ENCODE measurements at regions not wholly inside any gene's neighbourhood (a gene's known extent, or its start where the extent isn't known, plus 50 kb on each side); places are given as distances from the start of the nearest gene placed in this dataset.
A peak's percentile ranks its signal among the peaks of the same experiment; 100 is the strongest.

GRCh38 chr7:87007038-87007437, 52.4 kb downstream of the ELAPOR2 start:
- H3K27ac ChIP-seq = no peak overlapping the region
- no peak for TF ChIP-seq CTCF (conservative IDR thresholded peaks at IDR 0.05; ENCODE audit: low read depth)
- ChIA-PET POLR2A (ENCODE audit: low non-redundant PET) (no interaction called here), CTCF (no interaction called here)
- no peak for DNase-seq (ENCODE audit: low spot score)

GRCh38 chr7:87004956-87005355, 54.5 kb downstream of the ELAPOR2 start:
- ChIA-PET CTCF (no interaction called here), POLR2A (ENCODE audit: low non-redundant PET) (no interaction called here)
- no peak for DNase-seq (ENCODE audit: low spot score)
- no peak overlapping the region for H3K27ac ChIP-seq
- no peak for TF ChIP-seq CTCF (conservative IDR thresholded peaks at IDR 0.05; ENCODE audit: low read depth)

- POLR2A ChIA-PET (ENCODE audit: low non-redundant PET) = no interaction called here
- DNase-seq (ENCODE audit: low spot score) = no peak
- no peak for TF ChIP-seq CTCF (conservative IDR thresholded peaks at IDR 0.05; ENCODE audit: low read depth)
- CTCF ChIA-PET = no interaction called here
- H3K27ac ChIP-seq = no peak overlapping the region
Observed at GRCh38 chr7:87003872-87004798, 55.3 kb downstream of the ELAPOR2 start.

- CTCF ChIA-PET = interaction anchor here (1.0 kb wide), 1 partner anchor 85 kb away, joined by 6 read pairs; no protein-coding TSS in a partner anchor
- DNase-seq (ENCODE audit: low spot score) = peak; percentile 46
- POLR2A ChIA-PET (ENCODE audit: low non-redundant PET) = no interaction called here
- TF ChIP-seq CTCF (conservative IDR thresholded peaks at IDR 0.05; ENCODE audit: low read depth) = no peak
- peak overlapping the region; percentile 49; the same call in 1 of the 2 replicates for H3K27ac ChIP-seq
Observed at GRCh38 chr7:87001214-87001613, 58.2 kb downstream of the ELAPOR2 start.

- H3K27ac ChIP-seq = no peak overlapping the region
- ChIA-PET CTCF (no interaction called here), POLR2A (ENCODE audit: low non-redundant PET) (no interaction called here)
- DNase-seq (ENCODE audit: low spot score) = no peak
- TF ChIP-seq CTCF (conservative IDR thresholded peaks at IDR 0.05; ENCODE audit: low read depth) = no peak
Observed at GRCh38 chr7:87000344-87000743, 59.1 kb downstream of the ELAPOR2 start.

GRCh38 chr7:86999750-87000149, 59.7 kb downstream of the ELAPOR2 start:
- CTCF ChIA-PET = no interaction called here
- TF ChIP-seq CTCF (conservative IDR thresholded peaks at IDR 0.05; ENCODE audit: low read depth) = no peak
- POLR2A ChIA-PET (ENCODE audit: low non-redundant PET) = no interaction called here
- no peak for DNase-seq (ENCODE audit: low spot score)
- H3K27ac ChIP-seq = no peak overlapping the region
